Natural killer cell (primary cell): ENCODE measurements at regions not wholly inside any gene's neighbourhood (a gene's known extent, or its start where the extent isn't known, plus 50 kb on each side); places are given as distances from the start of the nearest gene placed in this dataset.

Source experiments
- ATAC-seq, 3 donors: fragments of 150-1000 bp in 2 of 3; fragments of 200-7000 bp in 1 of 3; cut with Tn5 transposase; 1 replicate in 1 of 3; 2 replicates in 2 of 3; pipeline ENCODE4 v1.10.0; 2021; ENCODE audit warnings: mild to moderate bottlenecking in 2 of 3, moderate library complexity in 2 of 3
- DNase-seq, 2 donors: peaks; one replicate each; pipeline versions ENCODE4 v3.0.0 to v3.0.0-alpha.2; 2013 to 2021; ENCODE audit warnings: mixed read lengths in 1 of 2
- H3K27ac ChIP-seq: one replicate; pipeline ENCODE4 v1.5.1; 2013; ENCODE audit warnings: mild to moderate bottlenecking, low read length
- H3K27me3 ChIP-seq: one replicate; pipeline ENCODE4 v1.6.1; 2013; ENCODE audit warnings: low read length; ENCODE audit not compliant: control insufficient read depth, insufficient read depth
- H3K36me3 ChIP-seq: one replicate; pipeline ENCODE4 v1.6.1; 2013; ENCODE audit warnings: low read length; ENCODE audit not compliant: control insufficient read depth, insufficient read depth
- H3K4me1 ChIP-seq: one replicate; pipeline ENCODE4 v1.6.1; 2013; ENCODE audit warnings: low read length; ENCODE audit not compliant: control insufficient read depth, insufficient read depth
- H3K4me3 ChIP-seq: one replicate; pipeline ENCODE4 v1.5.1; 2013; ENCODE audit warnings: low read length
- H3K9me3 ChIP-seq: one replicate; pipeline ENCODE4 v1.6.1; 2013; ENCODE audit warnings: low read length; ENCODE audit not compliant: control insufficient read depth, insufficient read depth
- H3K27ac Mint-ChIP-seq, 2 donors: one replicate each; pipeline ENCODE4 v1.8.0; 2022; ENCODE audit warnings: mild to moderate bottlenecking in 2 of 2, mixed read lengths in 2 of 2, moderate library complexity in 1 of 2
- H3K27me3 Mint-ChIP-seq, 2 donors: one replicate each; pipeline ENCODE4 v1.8.0; 2022; ENCODE audit warnings: low read depth in 2 of 2, mixed read lengths in 2 of 2
- H3K36me3 Mint-ChIP-seq: one replicate; pipeline ENCODE4 v1.8.0; 2022; ENCODE audit warnings: mixed read lengths
- H3K4me1 Mint-ChIP-seq, 2 donors: one replicate each; pipeline ENCODE4 v1.8.0; 2022; ENCODE audit warnings: mixed read lengths in 2 of 2
- H3K4me3 Mint-ChIP-seq: one replicate; pipeline ENCODE4 v1.8.0; 2022; ENCODE audit warnings: mild to moderate bottlenecking, moderate library complexity, mixed read lengths
- H3K9me3 Mint-ChIP-seq, 2 donors: one replicate each; pipeline ENCODE4 v1.8.0; 2022; ENCODE audit warnings: mixed read lengths in 2 of 2
- CTCF ChIP-seq: fragments of 200-600 bp; IDR thresholded peaks from one replicate; pipeline ENCODE4 v1.8.0; 2022; ENCODE audit warnings: antibody characterized with exemption
- WGBS: methylation state at CpG from one replicate; pipeline ENCODE4 v1.1.7; 2013; ENCODE audit warnings: missing lambda C conversion rate; ENCODE audit not compliant: insufficient coverage; 5-methylcytosine and 5-hydroxymethylcytosine counted together
- intact Hi-C: fragments of 100-400 bp; cut with micrococcal nuclease; formaldehyde crosslinking; loops from one replicate; pipeline ENCODE4 v1.14.2; 2022

GRCh38 chr3:35392187-35392586 is 247.1 kb upstream of the ARPP21 start:
- Histone ChIP-seq H3K4me1 (no peaks in the 10 kb centered on the region), H3K9me3 (peaks cover 23% of the 10 kb centered on the region), H3K4me3 (no peak overlapping the region), H3K27me3 (no peaks in the 10 kb centered on the region), H3K36me3 (no peaks in the 10 kb centered on the region), H3K27ac (no peak overlapping the region)
- DNase-seq (no peak), ATAC-seq (no peak)
- intact Hi-C loops, result no loop called here
- Mint-ChIP-seq H3K4me1 (no peaks in the 10 kb centered on the region), H3K9me3 (peaks cover 7 to 12% of the 10 kb centered on the region in 2 donors), H3K4me3 (no peak overlapping the region), H3K36me3 (no peaks in the 10 kb centered on the region), H3K27ac (no peak overlapping the region), H3K27me3 (no peaks in the 10 kb centered on the region)
- 68% methylated on average over 4 of the region's 4 CpGs for WGBS
- TF ChIP-seq CTCF, result no peak

- ATAC-seq, result no peak
- intact Hi-C loops, result no loop called here
- Histone ChIP-seq H3K27me3 (no peaks in the 10 kb centered on the region), H3K36me3 (no peaks in the 10 kb centered on the region), H3K4me1 (no peaks in the 10 kb centered on the region), H3K9me3 (peaks cover 23% of the 10 kb centered on the region), H3K27ac (no peak overlapping the region), H3K4me3 (no peak overlapping the region)
- no peak overlapping the region for H3K27ac Mint-ChIP-seq
- no peak overlapping the region for H3K4me3 Mint-ChIP-seq
- H3K36me3 Mint-ChIP-seq, result no peaks in the 10 kb centered on the region
- TF ChIP-seq CTCF, result no peak
- WGBS, result 69% methylated on average over 6 of the region's 6 CpGs
- no peaks in the 10 kb centered on the region for H3K4me1 Mint-ChIP-seq
- no peak for DNase-seq
- H3K27me3 Mint-ChIP-seq, result no peaks in the 10 kb centered on the region
- H3K9me3 Mint-ChIP-seq, result peaks cover 7 to 20% of the 10 kb centered on the region in 2 donors
Measured at GRCh38 chr3:35393901-35394799, 245.2 kb upstream of the ARPP21 start.

- Mint-ChIP-seq H3K36me3 (no peaks in the 10 kb centered on the region), H3K27me3 (no peaks in the 10 kb centered on the region), H3K9me3 (peaks cover 7 to 20% of the 10 kb centered on the region in 2 donors), H3K4me1 (no peaks in the 10 kb centered on the region), H3K4me3 (no peak overlapping the region), H3K27ac (no peak overlapping the region)
- Histone ChIP-seq H3K27me3 (no peaks in the 10 kb centered on the region), H3K9me3 (peaks cover 23% of the 10 kb centered on the region), H3K36me3 (no peaks in the 10 kb centered on the region), H3K4me1 (no peaks in the 10 kb centered on the region), H3K27ac (no peak overlapping the region), H3K4me3 (no peak overlapping the region)
- intact Hi-C loops, result no loop called here
- TF ChIP-seq CTCF, result no peak
- ATAC-seq, result no peak
- DNase-seq, result no peak
- 61% methylated on average over 1 of the region's 1 CpG for WGBS
Measured at GRCh38 chr3:35394905-35395304, 244.4 kb upstream of the ARPP21 start.

- Histone ChIP-seq H3K27ac (no peak overlapping the region), H3K4me3 (no peak overlapping the region), H3K9me3 (no peaks in the 10 kb centered on the region), H3K36me3 (no peaks in the 10 kb centered on the region), H3K4me1 (no peaks in the 10 kb centered on the region), H3K27me3 (no peaks in the 10 kb centered on the region)
- peaks cover 12 to 13% of the 10 kb centered on the region in 2 donors for H3K9me3 Mint-ChIP-seq
- no peak for TF ChIP-seq CTCF
- intact Hi-C loops, result no loop called here
- no peaks in the 10 kb centered on the region for H3K4me1 Mint-ChIP-seq
- no peaks in the 10 kb centered on the region for H3K27me3 Mint-ChIP-seq
- no peak overlapping the region for H3K27ac Mint-ChIP-seq
- no peaks in the 10 kb centered on the region for H3K36me3 Mint-ChIP-seq
- no peak for ATAC-seq
- no peak overlapping the region for H3K4me3 Mint-ChIP-seq
- DNase-seq, result no peak
Measured at GRCh38 chr3:35401671-35402070, 237.7 kb upstream of the ARPP21 start.
